H9 (cell line): ENCODE measurements at regions not wholly inside any gene's neighbourhood (a gene's known extent, or its start where the extent isn't known, plus 50 kb on each side); places are given as distances from the start of the nearest gene placed in this dataset.

ENCODE experiments used
- DNase-seq: peaks from one replicate; pipeline ENCODE4 v3.0.0-alpha.2; 2017
- H2AFZ ChIP-seq: one replicate; pipeline ENCODE4 v1.6.1; 2013; ENCODE audit warnings: mild to moderate bottlenecking, low read length, control low read depth, moderate library complexity
- H2AK5ac ChIP-seq: 2 replicates; pipeline ENCODE4 v1.6.1; 2013; ENCODE audit warnings: low read length, control low read depth, mixed read lengths; ENCODE audit not compliant: insufficient read length
- H2BK120ac ChIP-seq: one replicate; pipeline ENCODE4 v1.6.1; 2013; ENCODE audit warnings: low read depth, mild to moderate bottlenecking, low read length, control low read depth, inconsistent platforms; ENCODE audit not compliant: poor library complexity, severe bottlenecking
- H2BK12ac ChIP-seq: 2 replicates; pipeline ENCODE4 v1.6.1; 2013; ENCODE audit warnings: low read length, control low read depth, mixed read lengths, low read depth; ENCODE audit not compliant: insufficient read length
- H2BK15ac ChIP-seq: 2 replicates; pipeline ENCODE4 v1.6.1; 2013; ENCODE audit warnings: low read depth, low read length, control low read depth
- H2BK20ac ChIP-seq: one replicate; pipeline ENCODE4 v1.6.1; 2013; ENCODE audit warnings: low read depth, mild to moderate bottlenecking, low read length, control low read depth, inconsistent platforms; ENCODE audit not compliant: poor library complexity, severe bottlenecking
- H2BK5ac ChIP-seq: 2 replicates; pipeline ENCODE4 v1.6.1; 2013; ENCODE audit warnings: low read length, control low read depth, mixed read lengths; ENCODE audit not compliant: insufficient read length
- H3K14ac ChIP-seq: 2 replicates; pipeline ENCODE4 v1.6.1; 2013; ENCODE audit warnings: low read length, control low read depth; ENCODE audit not compliant: insufficient read depth
- H3K18ac ChIP-seq: 2 replicates; pipeline ENCODE4 v1.6.1; 2013; ENCODE audit warnings: low read depth, mild to moderate bottlenecking, mixed read lengths, low read length, control low read depth; ENCODE audit not compliant: insufficient read length
- H3K23ac ChIP-seq: 2 replicates; pipeline ENCODE4 v1.6.1; 2013; ENCODE audit warnings: low read length, control low read depth, mixed read lengths, low read depth; ENCODE audit not compliant: insufficient read length
- H3K23me2 ChIP-seq: 2 replicates; pipeline ENCODE4 v1.6.1; 2013; ENCODE audit warnings: low read depth, mild to moderate bottlenecking, mixed read lengths, low read length, control low read depth; ENCODE audit not compliant: insufficient read length, poor library complexity, severe bottlenecking
- H3K27ac ChIP-seq: 2 replicates; pipeline ENCODE4 v1.5.1; 2013; ENCODE audit warnings: low read length, control low read depth, mixed read lengths, low read depth; ENCODE audit not compliant: insufficient read length
- H3K27me3 ChIP-seq: 2 replicates; pipeline ENCODE4 v1.6.1; 2013; ENCODE audit warnings: low read length, control low read depth, inconsistent platforms; ENCODE audit not compliant: insufficient read depth
- H3K4ac ChIP-seq: 2 replicates; pipeline ENCODE4 v1.6.1; 2013; ENCODE audit warnings: low read depth, mild to moderate bottlenecking, control low read depth, inconsistent platforms, low read length, moderate library complexity
- H3K4me1 ChIP-seq: 2 replicates; pipeline ENCODE4 v1.6.1; 2013; ENCODE audit warnings: low read length, control low read depth, inconsistent platforms; ENCODE audit not compliant: insufficient read depth
- H3K4me2 ChIP-seq: 2 replicates; pipeline ENCODE4 v1.6.1; 2013; ENCODE audit warnings: low read length, control low read depth, mixed read lengths; ENCODE audit not compliant: insufficient read length, insufficient read depth
- H3K56ac ChIP-seq: 2 replicates; pipeline ENCODE4 v1.6.1; 2013; ENCODE audit warnings: low read depth, mild to moderate bottlenecking, mixed read lengths, low read length, control low read depth; ENCODE audit not compliant: insufficient read length
- H3K79me1 ChIP-seq: 2 replicates; pipeline ENCODE4 v1.6.1; 2013; ENCODE audit warnings: low read depth, mild to moderate bottlenecking, moderate library complexity, low read length, control low read depth, inconsistent platforms; ENCODE audit not compliant: insufficient read depth, poor library complexity, severe bottlenecking
- H3K79me2 ChIP-seq: 2 replicates; pipeline ENCODE4 v1.6.1; 2013; ENCODE audit warnings: low read length, control low read depth, inconsistent platforms; ENCODE audit not compliant: insufficient read depth
- H3K9ac ChIP-seq: 2 replicates; pipeline ENCODE4 v1.6.1; 2013; ENCODE audit warnings: low read length, control low read depth, mixed read lengths; ENCODE audit not compliant: insufficient read length; ENCODE audit errors: extremely low read depth
- H3K9me3 ChIP-seq: one replicate; pipeline ENCODE4 v1.6.1; 2013; ENCODE audit warnings: low read depth, low read length, inconsistent platforms; ENCODE audit not compliant: control insufficient read depth
- H3T11ph ChIP-seq: one replicate; pipeline ENCODE4 v1.6.1; 2013; ENCODE audit warnings: mild to moderate bottlenecking, low read length, control low read depth, inconsistent platforms
- H4K20me1 ChIP-seq: one replicate; pipeline ENCODE4 v1.6.1; 2013; ENCODE audit not compliant: control insufficient read depth, insufficient read length, insufficient read depth
- H4K5ac ChIP-seq: 2 replicates; pipeline ENCODE4 v1.6.1; 2013; ENCODE audit warnings: low read depth, mild to moderate bottlenecking, mixed read lengths, low read length, control low read depth; ENCODE audit not compliant: insufficient read length
- H4K8ac ChIP-seq: replicated peaks from 2 replicates; pipeline ENCODE4 v1.6.1; 2013; ENCODE audit warnings: low read length, control low read depth, mixed read lengths, low read depth; ENCODE audit not compliant: insufficient read length
- H4K91ac ChIP-seq: 2 replicates; pipeline ENCODE4 v1.6.1; 2013; ENCODE audit warnings: low read depth, mild to moderate bottlenecking, moderate library complexity, mixed read lengths, low read length, control low read depth; ENCODE audit not compliant: insufficient read length
- H3K27ac Mint-ChIP-seq, 3 experiments: 2 replicates in 2 of 3; 3 replicates in 1 of 3; pipeline ENCODE4 v1.8.0; 2020 to 2021; ENCODE audit warnings: mixed read lengths in 3 of 3, mild to moderate bottlenecking in 1 of 3, moderate library complexity in 1 of 3
- H3K27me3 Mint-ChIP-seq: 2 replicates; pipeline ENCODE4 v1.8.0; 2021; ENCODE audit warnings: low read depth, mild to moderate bottlenecking, moderate library complexity, mixed read lengths
- H3K36me3 Mint-ChIP-seq, 3 experiments: 2 replicates in 2 of 3; 3 replicates in 1 of 3; pipeline ENCODE4 v1.8.0; 2020 to 2021; ENCODE audit warnings: low read depth in 3 of 3, mixed read lengths in 3 of 3; ENCODE audit not compliant: insufficient read depth in 1 of 3
- H3K4me1 Mint-ChIP-seq, 2 experiments: 2 replicates each; pipeline ENCODE4 v1.8.0; 2020; ENCODE audit warnings: mixed read lengths in 2 of 2
- H3K4me3 Mint-ChIP-seq, 2 experiments: 2 replicates in 1 of 2; 3 replicates in 1 of 2; pipeline ENCODE4 v1.8.0; 2020 to 2021; ENCODE audit warnings: mild to moderate bottlenecking in 2 of 2, mixed read lengths in 2 of 2, moderate library complexity in 1 of 2
- H3K9me3 Mint-ChIP-seq, 2 experiments: 2 replicates in 1 of 2; 3 replicates in 1 of 2; pipeline ENCODE4 v1.8.0; 2020; ENCODE audit warnings: mild to moderate bottlenecking in 2 of 2, mixed read lengths in 2 of 2, moderate library complexity in 1 of 2
- WGBS: extraction: QIAGEN DNeasy Blood & Tissue Kit; methylation state at CpG from one replicate; pipeline ENCODE4 v1.1.7; 2013; ENCODE audit warnings: missing lambda C conversion rate, low lambda C conversion rate, mixed read lengths; ENCODE audit not compliant: insufficient read length; ENCODE audit errors: extremely low coverage; 5-methylcytosine and 5-hydroxymethylcytosine counted together
- TF ChIP-seq, protein P1 (sequence below): fragments of 200-600 bp; sonication (generic); conservative IDR thresholded peaks from 3 replicates; pipeline ENCODE4 v1.8.0; 2021; ENCODE audit warnings: antibody characterized with exemption, mild to moderate bottlenecking

DNA sequence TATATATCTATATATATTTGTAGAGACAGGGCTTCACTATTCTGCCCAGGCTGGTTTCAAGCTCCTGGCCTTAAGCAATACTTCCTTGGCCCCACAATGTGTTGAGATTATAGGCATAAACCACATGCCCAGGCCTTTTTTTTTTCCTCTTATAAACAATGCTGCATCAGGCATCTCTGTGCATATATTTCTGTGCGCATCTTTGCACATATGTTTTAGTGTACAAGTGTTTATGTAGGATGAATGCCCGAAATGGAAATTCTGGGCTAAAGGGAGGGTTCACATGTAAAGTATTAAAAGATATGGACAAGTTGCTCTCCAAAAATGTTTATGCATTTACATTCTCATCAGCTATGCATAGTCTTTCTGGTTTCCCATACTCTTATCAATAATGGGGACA lies 183.2 kb upstream of the SPRED2 start:
- peaks cover 19 to 26% of the 10 kb centered on the region in 2 experiments for H3K4me1 Mint-ChIP-seq
- Histone ChIP-seq H3K23ac (no peak overlapping the region), H3K79me1 (no peaks in the 10 kb centered on the region), H4K8ac (no peak overlapping the region), H4K20me1 (no peaks in the 10 kb centered on the region), H2BK120ac (no peak overlapping the region), H3K9me3 (no peaks in the 10 kb centered on the region), H4K5ac (no peak overlapping the region), H3K9ac (no peak overlapping the region), H4K91ac (no peak overlapping the region), H3K4ac (no peak overlapping the region), H2AFZ (no peak overlapping the region), H3K27ac (no peak overlapping the region), H3K79me2 (no peaks in the 10 kb centered on the region), H2BK20ac (no peak overlapping the region), H3K27me3 (peaks cover 3% of the 10 kb centered on the region; the same call in 1 of the 2 replicates), H2BK5ac (no peak overlapping the region), H3K23me2 (no peaks in the 10 kb centered on the region), H3K14ac (no peak overlapping the region), H3T11ph (no peak overlapping the region), H3K18ac (no peak overlapping the region), H3K56ac (no peak overlapping the region), H3K4me1 (peaks cover 4% of the 10 kb centered on the region; the same call in 1 of the 2 replicates), H2BK15ac (no peak overlapping the region), H2AK5ac (no peak overlapping the region), H3K4me2 (no peak overlapping the region), H2BK12ac (no peak overlapping the region)
- no CpG with 5 or more reads among the region's 2 CpGs for WGBS
- H3K9me3 Mint-ChIP-seq = peaks cover 0 to 2% of the 10 kb centered on the region in 2 experiments; a peak in 1 of 5 replicates
- no peak overlapping the region for H3K4me3 Mint-ChIP-seq
- no peak overlapping the region for H3K27ac Mint-ChIP-seq
- no peaks in the 10 kb centered on the region; the same call in 1 of the 2 replicates for H3K27me3 Mint-ChIP-seq
- peaks cover 0 to 7% (median 0%) of the 10 kb centered on the region in 3 experiments; a peak in 1 of 7 replicates for H3K36me3 Mint-ChIP-seq
- TF ChIP-seq, protein P1, sequence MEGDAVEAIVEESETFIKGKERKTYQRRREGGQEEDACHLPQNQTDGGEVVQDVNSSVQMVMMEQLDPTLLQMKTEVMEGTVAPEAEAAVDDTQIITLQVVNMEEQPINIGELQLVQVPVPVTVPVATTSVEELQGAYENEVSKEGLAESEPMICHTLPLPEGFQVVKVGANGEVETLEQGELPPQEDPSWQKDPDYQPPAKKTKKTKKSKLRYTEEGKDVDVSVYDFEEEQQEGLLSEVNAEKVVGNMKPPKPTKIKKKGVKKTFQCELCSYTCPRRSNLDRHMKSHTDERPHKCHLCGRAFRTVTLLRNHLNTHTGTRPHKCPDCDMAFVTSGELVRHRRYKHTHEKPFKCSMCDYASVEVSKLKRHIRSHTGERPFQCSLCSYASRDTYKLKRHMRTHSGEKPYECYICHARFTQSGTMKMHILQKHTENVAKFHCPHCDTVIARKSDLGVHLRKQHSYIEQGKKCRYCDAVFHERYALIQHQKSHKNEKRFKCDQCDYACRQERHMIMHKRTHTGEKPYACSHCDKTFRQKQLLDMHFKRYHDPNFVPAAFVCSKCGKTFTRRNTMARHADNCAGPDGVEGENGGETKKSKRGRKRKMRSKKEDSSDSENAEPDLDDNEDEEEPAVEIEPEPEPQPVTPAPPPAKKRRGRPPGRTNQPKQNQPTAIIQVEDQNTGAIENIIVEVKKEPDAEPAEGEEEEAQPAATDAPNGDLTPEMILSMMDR = no peak
- no peak for DNase-seq
